Activated CD4-positive, alpha-beta T cell treated with anti-CD3 and anti-CD28 coated beads, Interleukin-2, amount 50 U/mL, for 16 hours (primary cell): ENCODE measurements at regions not wholly inside any gene's neighbourhood (a gene's known extent, or its start where the extent isn't known, plus 50 kb on each side); places are given as distances from the start of the nearest gene placed in this dataset.

Experiments used
- DNase-seq: peaks from one replicate; pipeline ENCODE4 v3.0.0-alpha.2; 2020

DNA sequence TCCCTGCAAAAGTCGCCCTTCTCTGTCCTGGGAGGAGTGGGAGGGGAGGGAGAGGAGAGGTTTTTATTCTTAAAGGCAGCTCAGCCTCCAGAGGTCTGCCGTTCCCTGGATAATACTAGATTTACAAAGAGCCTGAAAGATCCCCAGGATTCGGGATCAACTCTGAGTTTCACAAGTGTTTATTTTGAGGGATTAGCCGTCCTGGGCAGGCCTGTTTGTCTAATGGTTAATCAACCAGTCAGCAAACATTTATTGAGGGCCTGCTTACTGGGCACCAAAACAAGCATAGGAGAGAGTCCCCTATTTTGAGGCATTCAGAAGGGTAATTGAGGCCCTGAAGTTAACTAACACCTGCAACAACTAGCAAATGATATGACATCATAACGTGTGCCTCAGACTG lies 152.6 kb upstream of the SLC1A4 start:
- no peak for DNase-seq

DNA sequence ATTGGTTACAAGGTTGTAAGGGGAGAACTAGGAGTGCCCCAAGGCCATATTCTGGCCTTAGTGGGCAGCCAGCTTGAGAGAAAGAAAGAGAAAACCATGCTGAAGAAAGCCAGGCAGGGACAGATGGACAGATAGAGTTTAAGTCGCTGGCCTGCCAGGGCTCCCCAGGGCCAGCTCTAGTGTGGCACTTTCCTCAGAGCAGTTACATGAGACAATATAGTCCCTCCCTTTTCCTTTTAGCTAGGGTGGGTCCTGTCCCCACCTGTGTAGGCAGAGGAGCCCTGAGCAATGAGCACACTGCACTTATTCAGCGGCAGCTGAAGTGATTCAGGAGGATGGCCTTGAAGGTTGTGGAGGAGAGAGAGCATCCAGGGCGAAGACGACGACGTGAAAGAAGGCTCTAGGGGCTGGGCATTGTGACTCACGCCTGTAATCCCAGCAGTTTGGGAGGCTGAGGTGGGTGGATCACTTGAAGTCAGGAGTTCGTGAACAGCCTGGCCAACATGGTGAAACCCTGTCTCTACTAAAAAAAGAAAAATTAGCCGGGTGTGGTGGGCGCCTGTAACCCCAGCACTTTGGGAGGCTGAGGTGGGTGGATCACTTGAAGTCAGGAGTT lies 152.0 kb upstream of the SLC1A4 start:
- DNase-seq, result no peak

DNA sequence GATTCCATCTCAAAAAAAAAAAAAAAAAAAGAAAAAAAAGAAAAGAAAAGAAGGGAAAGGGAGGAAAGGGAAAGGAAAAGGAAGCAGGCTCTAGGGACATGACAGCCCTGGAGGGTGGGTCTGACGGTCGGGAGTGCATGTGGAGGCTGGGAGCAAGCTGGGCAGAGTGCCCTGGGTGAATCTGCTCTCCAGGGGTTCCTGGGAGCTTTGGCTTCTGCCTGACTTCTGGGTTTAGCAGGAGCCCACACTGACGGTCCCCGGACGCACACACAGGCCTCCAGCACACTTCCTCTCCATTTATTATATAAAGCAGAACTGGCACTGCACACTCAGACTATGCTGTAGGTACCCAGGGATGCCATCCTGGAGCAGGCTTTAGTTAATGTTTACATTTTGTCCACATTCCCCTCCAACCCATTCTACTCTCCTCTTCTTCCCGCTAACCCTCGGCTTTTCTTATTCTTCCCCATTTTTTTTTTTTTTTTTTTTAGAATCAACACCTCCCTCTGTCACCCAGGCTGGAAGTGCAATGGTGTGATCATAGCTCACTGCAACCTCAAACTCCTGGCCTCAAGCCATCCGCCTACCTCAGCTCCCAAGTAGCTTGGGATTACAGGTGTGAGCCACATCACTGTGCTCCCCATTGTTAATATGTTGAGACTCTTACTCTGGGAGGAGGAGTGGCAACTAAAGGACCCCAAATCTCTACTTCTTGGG lies 151.1 kb upstream of the SLC1A4 start:
- DNase-seq, result no peak

DNA sequence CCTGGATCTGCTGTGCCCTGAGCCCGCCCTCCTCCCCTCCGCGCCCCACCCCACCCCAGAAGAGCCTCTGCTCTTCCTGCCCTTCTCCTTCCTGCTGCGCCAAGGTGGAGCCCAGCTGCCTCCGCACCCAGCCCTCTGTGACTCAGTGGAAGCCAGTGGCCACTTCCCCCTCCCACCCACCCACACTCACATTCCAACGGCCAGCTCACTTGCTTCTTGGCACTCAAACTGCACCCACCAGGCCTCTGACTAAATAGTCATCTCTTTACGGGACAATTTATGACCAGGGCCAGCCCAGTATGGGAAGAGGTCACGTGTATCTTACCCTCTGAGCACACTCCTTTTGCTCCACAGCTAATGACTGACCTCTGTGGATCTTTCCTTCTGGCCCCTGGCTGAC lies 150.4 kb upstream of the SLC1A4 start:
- DNase-seq, result no peak

DNA sequence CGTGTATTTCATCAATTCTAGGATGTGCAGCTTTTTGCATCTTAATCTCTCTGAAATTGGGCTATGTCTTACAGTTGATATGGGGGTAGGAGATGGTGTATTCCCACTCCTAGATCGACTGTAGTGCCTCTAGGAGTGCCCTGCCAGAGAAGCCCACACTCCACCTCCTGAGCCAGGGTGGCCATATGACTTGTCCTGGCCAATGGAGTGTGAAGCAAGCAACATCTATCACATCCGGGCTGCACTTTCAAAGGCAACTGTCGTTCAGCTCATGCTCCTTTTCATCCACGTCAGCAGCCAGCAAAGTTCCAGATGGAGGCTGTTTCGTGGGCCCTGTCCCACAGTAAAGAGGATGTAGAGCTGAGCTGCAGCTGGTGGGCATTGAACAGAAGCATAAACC lies 149.4 kb upstream of the SLC1A4 start:
- no peak for DNase-seq

DNA sequence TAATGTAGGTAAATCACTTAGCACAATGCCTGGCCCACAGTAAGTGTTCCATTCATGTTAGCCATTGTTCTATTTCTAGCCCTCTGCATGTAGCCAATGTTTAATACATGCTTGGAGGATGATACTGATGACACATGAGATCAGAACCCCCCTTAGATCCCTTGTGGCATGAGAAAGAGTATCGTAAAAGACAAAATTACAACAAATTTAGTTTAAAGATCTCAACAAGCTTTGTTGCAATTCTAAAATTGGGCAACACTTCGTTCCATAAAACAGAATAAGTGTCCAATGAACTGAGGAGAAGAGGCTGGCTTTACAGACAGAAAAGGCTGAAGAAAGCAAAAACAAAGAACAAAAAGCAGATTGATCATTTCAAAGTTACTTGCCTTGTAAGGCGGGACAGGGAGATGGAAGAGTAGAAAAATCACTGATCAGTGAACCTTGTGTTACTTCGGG lies 148.7 kb upstream of the SLC1A4 start:
- no peak for DNase-seq

DNA sequence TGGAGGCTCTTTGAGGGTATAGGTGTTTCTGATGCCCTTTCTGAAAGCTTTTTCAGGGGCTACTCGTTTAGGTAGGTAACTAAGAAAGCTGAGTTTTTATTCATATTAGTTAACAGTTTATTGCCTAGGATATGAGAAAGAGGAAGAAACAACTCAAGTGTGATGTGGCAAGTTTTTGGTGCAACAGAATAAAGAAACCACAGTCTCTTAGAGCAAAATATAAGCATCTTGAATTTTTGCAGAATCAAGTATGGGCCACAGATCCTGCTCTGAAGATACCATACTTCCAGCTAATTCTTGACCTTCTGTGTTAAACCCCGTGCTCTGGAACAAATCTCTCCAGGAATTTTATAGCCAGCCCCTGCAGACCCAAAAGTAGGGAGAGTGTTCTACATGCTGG lies 147.7 kb upstream of the SLC1A4 start:
- no peak for DNase-seq

DNA sequence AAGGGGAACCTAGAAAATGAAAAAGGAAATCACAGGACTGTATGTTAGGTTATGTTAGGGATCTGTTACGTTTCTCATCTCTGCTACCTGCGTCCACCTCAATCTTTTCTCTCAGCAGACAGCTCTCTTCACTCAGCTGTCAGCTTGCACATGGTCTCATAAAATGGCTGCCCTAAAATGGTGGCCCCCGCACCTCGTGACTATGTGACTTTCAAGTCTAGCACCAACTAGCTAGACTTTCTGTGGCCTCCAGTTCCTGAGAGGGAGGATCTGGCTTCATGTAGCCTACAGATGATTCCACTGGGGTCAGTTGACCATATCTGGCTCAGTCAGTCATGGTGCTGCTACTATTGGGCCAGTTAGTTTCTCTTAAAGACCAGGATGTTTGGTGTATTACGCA lies 147.2 kb upstream of the SLC1A4 start:
- DNase-seq, result no peak

DNA sequence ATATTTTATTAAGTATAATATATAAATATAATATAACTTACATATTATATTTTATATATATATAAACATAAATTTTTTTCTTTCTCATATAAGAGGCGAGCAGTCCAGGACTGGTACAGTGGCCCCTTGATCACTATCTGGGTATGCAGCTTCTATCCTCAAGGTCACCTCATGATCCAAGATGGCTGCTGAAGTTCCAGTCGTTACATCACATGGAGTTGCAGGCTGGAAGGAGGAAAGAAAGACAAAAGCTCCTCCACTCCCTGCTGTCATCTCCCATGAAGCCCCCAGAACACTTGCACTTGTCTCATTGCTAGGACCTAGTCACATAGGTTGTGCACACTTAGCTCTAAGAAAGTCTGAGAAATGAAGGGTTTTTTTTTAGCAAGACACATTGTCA lies 145.1 kb upstream of the SLC1A4 start:
- DNase-seq, result no peak

DNA sequence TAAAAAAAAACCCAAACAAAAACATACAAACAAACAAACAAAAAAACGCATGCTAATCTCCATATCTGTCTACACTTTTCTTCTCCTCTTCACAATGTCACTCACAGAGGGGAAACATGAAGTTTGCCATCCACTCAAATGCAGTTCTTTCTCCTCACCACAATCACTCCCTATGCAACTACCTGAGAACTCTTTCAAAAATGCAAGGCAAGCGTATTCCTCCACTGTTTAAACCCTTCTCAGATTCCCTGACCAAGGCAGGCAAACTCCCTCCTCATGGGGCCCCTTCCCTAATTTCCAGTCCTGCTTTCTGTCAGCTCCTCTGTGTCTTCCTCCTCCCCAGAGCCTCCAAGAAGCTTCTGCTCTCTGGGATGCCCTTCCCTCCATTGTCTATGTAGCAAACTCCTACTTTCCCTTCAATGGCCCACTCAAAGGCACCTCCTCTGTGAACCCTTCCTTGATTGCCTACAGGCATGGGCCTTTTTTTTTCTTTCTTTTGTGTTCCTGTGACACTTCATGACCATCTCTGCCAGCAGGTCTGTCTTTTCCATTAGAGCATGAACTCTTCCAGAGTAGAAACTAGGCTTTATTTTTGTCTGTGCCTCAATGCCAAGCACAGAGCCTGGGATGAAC lies 143.8 kb upstream of the SLC1A4 start:
- DNase-seq, result no peak

DNA sequence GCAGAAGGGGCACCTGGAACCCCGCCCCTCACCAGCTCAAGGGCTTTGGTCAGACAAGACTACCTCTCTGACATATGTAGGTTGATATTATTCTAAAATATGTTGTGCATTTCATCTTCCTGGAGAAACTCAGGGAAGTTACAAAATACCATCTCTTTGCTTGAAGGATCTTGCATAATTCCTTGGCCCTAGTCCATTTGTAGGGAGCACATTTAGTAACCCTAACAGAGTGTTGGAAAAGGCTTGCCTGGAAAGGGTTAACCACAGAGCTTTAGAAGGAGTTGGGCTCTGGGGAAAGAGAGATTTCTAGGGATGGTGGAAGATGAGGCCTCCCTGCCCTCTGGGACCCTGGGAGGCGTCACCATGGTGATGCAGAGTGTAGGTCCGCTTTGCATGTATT lies 143.0 kb upstream of the SLC1A4 start:
- no peak for DNase-seq

DNA sequence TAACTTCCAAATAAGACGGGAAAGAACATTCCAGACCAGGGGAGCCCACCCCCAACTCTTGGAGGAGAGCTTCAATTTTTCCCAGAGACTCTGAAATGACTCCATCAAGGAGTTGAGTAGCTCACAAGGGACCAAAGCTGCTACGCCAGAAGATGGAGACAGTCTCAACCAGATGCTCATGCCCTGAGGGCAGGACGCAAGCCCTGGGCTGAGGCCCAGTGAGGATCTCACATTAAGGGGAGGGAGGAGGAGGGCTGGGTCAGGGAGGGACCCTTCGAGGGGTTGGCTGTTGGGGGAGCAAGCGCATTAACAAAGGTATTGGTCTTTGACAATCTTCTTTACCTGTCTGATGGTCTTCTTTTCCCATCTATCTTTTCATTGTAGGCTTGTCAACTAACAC lies 141.3 kb upstream of the SLC1A4 start:
- DNase-seq, result no peak

DNA sequence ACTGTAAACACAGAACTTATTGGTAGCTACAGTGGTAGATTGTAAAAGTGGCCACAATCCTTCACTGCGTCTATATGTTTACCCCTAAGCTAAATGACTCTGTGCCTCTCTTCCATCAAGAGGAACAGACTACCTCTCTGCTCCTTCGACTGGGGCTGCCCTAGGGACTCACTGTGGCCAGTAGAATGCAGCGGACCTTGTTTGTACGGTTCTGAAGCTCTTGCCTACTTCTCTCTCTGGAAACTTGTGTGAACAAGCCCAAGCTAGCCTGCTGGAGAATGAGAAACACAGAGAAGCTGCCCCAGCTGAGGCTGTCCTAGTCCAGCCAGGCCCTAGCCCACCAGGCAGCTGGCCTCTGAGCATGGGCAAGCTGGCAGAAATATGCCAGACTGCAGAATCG lies 140.8 kb upstream of the SLC1A4 start:
- no peak for DNase-seq

DNA sequence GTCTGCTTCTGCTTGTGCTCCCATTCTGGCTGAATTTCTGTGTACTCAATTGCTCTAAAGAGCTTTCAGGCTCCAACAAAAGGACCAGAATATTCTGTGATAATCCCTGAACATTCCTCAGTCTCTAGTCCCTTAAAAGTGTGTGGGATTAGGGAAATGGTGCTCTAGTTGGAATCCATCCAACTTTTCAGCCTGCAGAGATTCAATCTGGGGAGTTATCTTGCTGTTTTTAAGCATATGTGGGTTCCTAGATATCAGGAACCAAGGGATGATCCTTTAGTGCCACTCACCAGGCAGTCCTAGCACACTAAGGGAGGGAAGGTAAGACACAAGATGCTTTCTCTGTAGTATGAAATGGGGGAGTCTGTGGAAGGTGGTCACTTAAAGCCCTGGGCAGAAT lies 140.3 kb upstream of the SLC1A4 start:
- DNase-seq, result no peak

DNA sequence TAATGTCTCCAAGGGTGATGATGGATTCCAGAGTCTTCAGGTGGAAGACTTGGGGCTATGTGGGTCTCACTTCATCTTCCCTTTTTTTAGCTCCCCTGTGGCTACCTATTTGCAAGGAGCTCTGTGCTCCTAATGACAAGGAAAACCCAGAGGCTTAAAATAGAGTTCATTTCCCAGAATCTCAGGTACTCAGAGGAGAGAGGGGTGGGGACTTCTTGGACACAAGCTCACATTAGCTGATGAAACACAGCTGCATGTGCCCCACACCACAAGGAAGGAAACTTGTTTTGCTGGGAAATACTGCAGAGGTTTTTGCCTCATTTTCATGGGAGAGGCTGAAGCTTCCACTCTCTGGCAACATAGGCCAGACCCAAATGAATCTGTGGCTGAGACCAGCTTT lies 138.6 kb upstream of the SLC1A4 start:
- DNase-seq, result no peak

DNA sequence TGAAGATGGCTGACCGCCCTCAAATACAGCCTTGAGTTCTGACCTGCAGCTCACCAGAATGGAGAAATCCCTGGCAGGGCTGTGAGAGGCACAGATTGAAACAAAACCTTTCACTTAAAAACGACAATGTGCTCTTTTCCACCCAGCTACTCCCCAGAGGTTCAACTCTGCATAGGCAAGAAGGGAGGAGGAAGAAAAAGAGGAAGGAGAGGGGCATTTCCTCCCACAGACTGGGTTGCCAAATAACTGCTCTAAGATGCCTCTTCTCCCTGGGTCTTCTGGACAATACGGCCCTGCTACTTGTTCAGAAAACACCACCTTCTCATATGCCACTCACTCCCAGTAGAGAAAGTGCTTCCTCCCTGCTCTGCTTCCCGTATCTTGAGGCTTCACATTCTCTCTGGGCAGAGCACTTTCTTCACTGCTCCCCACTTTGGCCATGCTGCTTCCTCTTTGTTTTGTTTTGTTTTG lies 136.4 kb upstream of the SLC1A4 start:
- no peak for DNase-seq

DNA sequence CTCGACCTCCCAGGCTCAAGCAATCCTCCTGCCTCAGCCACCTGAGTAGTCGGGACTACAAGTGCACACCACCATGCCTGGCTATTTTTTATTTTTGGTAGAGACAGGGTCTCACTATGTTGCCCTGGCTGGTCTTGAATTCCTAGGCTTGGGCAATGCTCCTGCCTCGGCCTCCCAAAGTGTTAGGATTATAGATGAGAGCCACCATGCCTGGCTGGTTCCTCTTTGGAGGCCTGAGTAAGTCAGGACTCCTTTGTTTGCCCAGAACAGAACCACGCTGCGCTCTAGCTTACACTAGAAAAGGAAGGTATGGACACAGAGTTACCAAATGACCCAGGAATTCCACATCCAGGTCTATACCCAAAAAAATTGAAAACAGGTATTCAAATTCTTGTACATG lies 135.9 kb upstream of the SLC1A4 start:
- no peak for DNase-seq

DNA sequence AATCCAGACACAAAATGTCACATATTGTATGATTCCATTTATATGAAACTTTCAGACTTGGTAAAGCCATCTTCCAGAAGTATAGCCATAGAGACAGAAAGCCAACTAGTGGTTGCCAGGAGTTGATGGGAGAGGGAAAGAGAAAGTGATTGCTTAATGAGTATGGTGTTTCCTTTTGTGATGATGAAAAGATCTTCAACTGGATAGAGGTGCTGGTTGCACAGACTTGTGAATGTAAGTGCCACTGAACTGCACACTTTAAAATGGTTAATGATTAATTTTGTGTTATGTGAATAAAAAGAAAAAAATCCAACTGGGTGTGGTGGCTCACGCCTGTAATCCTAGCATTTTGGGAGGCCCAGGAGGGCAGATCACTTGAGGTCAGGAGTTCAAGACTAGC lies 135.3 kb upstream of the SLC1A4 start:
- no peak for DNase-seq

DNA sequence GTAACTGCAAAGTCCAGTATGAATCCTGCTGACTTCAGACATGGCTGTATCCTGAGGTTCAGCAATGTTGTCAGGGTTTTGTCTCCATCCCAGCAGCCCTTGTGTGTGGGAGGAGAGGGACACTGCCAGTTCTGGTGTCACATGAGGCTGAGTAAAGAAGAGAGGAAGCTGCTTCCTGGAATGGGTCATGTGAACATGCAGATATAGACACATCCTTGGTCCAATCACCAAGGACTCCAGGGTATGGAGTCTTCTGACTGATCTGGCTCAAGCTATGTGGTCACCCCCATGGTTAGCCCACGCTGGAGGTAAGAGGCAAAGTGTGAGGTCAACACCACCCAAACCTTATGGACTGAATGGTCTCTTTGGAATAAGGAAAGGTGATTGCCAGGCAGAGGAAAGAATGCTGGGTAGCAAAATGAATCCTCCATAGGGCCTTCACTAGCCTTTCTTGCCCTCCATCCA lies 134.4 kb upstream of the SLC1A4 start:
- peak; percentile 45 for DNase-seq

DNA sequence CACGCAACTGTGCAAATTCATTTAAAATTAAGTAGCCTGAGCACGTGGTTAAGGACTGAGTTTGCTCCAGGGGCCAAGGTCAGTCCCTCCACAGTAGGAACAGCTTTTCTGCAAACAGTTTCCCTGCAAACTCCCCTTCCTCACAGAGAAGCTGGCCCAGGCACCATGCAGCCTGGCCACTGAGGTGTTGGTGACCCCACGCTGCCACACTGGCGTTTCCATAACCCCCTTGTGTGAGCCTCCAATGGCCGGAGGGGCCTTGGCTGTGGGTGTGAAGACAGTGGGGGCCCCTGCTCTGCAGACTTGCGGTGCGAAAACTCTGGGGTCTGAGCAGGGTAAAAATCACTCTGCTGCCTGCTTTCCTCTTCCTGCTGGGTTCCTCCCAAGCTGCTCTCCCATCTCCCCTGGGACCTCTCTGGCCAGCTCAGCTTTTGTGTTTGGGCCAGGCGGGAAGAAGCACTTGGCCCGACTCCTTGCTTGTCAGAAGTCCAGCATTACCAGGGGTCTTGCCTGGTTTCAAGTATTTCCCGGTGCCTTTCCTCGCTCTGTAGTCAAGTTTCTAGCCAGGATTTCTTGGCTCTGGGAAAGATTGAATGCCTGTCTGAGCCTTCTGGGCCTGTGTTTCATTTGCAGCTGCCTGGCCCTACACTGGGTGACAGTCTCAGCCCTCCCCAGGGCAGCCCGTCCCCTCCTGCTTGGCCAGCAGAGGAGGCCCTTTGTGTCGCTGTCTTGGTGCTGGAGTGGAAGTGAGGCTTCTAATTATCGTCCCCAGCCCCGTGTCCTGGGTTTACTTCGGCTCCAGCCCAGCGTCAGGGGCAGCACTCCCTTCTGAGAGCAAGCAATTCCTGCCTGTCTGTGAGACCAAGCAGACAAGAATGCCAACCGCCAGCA lies 131.4 kb upstream of the SLC1A4 start:
- no peak for DNase-seq

DNA sequence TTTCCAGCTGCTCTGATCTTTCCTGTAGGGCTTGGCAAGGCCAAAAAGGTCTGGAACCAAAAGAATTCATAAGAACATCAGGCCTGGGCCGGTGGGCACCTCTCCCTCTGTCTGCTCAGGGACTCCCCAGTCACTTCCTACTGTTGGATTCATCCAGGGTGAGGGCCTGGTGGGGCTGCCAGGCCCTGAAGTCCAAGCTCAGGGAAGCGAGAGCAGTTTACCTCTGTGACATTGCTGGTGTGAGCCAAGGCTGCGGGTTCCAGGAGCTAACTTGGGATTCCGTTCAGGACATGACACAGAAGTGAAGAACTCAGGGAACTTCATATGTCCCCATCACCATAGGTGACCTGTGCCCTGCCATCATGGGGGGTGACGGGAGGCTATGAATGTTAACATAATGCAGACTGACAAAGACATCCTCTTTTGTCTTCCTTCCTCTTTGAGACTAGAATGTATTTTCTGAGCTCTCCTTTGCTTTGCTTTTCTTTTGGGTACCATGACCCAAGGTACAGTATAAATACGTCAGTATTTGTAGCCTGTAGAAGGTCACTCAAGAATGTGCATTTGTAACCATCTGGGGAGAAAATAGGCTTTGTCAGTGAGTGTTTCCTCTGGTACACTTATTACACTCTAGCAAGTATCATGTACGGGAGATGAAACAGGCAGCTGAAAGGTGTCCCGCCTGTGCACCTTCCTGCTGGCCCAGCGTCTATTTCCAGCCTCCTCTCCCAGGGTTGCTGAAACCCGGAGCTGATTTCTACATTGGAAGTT lies 130.5 kb upstream of the SLC1A4 start:
- no peak for DNase-seq
